ENCODE measurements at regions not wholly inside any gene's neighbourhood (a gene's known extent, or its start where the extent isn't known, plus 50 kb on each side); places are given as distances from the start of the nearest gene placed in this dataset.

GRCh38 chrX:18099745-18100144, 120.9 kb downstream of the BEND2 start:
- Histone ChIP-seq H3K79me2 (replicated peaks; ENCODE audit: insufficient read depth, low read length) (no peaks in the 10 kb centered on the region), H3K36me3 (ENCODE audit: insufficient read depth, low read length) (no peaks in the 10 kb centered on the region), H4K20me1 (ENCODE audit: insufficient read depth) (no peaks in the 10 kb centered on the region), H3K4me2 (ENCODE audit: low read length) (no peak overlapping the region), H3K27ac (ENCODE audit: low read length) (no peak overlapping the region), H3K4me3 (ENCODE audit: low read length) (no peak overlapping the region), H3K9ac (ENCODE audit: low read length) (no peak overlapping the region), H3K27me3 (ENCODE audit: insufficient read depth, low read depth, low read length) (no peaks in the 10 kb centered on the region), H3F3A (ENCODE audit: insufficient read depth, low read length, poor library complexity, severe bottlenecking) (no peaks in the 10 kb centered on the region), H3K9me2 (ENCODE audit: insufficient read depth, low read length) (no peaks in the 10 kb centered on the region), H2AFZ (ENCODE audit: low read depth, low read length) (no peak overlapping the region), H3K9me3 (ENCODE audit: low read length) (no peaks in the 10 kb centered on the region)
- TF ChIP-seq TAF1 (IDR thresholded peaks at IDR 0.05; ENCODE audit: low read depth): no peak
- no peak for TF ChIP-seq MXI1 (conservative IDR thresholded peaks at IDR 0.05; ENCODE audit: poor library complexity, severe bottlenecking)
- TF ChIP-seq SMC3 (conservative IDR thresholded peaks at IDR 0.05; ENCODE audit: poor library complexity): no peak
- TF ChIP-seq CTCF (IDR thresholded peaks at IDR 0.05; ENCODE audit: poor library complexity, severe bottlenecking): no peak
- no peak for TF ChIP-seq POLR2AphosphoS5 (IDR thresholded peaks at IDR 0.05)
- TF ChIP-seq RAD21 (conservative IDR thresholded peaks at IDR 0.05): no peak
- no peak for TF ChIP-seq EP300 (conservative IDR thresholded peaks at IDR 0.05; ENCODE audit: poor library complexity, severe bottlenecking)
- no peak for TF ChIP-seq REST (IDR thresholded peaks at IDR 0.05; ENCODE audit: borderline replicate concordance)
- TF ChIP-seq EZH2 (IDR thresholded peaks at IDR 0.05; ENCODE audit: borderline replicate concordance, insufficient read depth, low read length, poor library complexity, severe bottlenecking): no peak

GRCh38 chrX:18098763-18099162, 121.9 kb downstream of the BEND2 start:
- Histone ChIP-seq H3K9ac (ENCODE audit: low read length) (no peak overlapping the region), H3K9me2 (ENCODE audit: insufficient read depth, low read length) (no peaks in the 10 kb centered on the region), H3K36me3 (ENCODE audit: insufficient read depth, low read length) (no peaks in the 10 kb centered on the region), H3K4me3 (ENCODE audit: low read length) (no peak overlapping the region), H3K79me2 (replicated peaks; ENCODE audit: insufficient read depth, low read length) (no peaks in the 10 kb centered on the region), H3K9me3 (ENCODE audit: low read length) (no peaks in the 10 kb centered on the region), H3K4me2 (ENCODE audit: low read length) (no peak overlapping the region), H3K27me3 (ENCODE audit: insufficient read depth, low read depth, low read length) (no peaks in the 10 kb centered on the region), H2AFZ (ENCODE audit: low read depth, low read length) (no peak overlapping the region), H3K27ac (ENCODE audit: low read length) (no peak overlapping the region), H4K20me1 (ENCODE audit: insufficient read depth) (no peaks in the 10 kb centered on the region), H3F3A (ENCODE audit: insufficient read depth, low read length, poor library complexity, severe bottlenecking) (no peaks in the 10 kb centered on the region)
- TF ChIP-seq POLR2AphosphoS5 (IDR thresholded peaks at IDR 0.05) (no peak), EZH2 (IDR thresholded peaks at IDR 0.05; ENCODE audit: borderline replicate concordance, insufficient read depth, low read length, poor library complexity, severe bottlenecking) (no peak), TAF1 (IDR thresholded peaks at IDR 0.05; ENCODE audit: low read depth) (no peak), RAD21 (conservative IDR thresholded peaks at IDR 0.05) (no peak), EP300 (conservative IDR thresholded peaks at IDR 0.05; ENCODE audit: poor library complexity, severe bottlenecking) (no peak), MXI1 (conservative IDR thresholded peaks at IDR 0.05; ENCODE audit: poor library complexity, severe bottlenecking) (no peak), CTCF (IDR thresholded peaks at IDR 0.05; ENCODE audit: poor library complexity, severe bottlenecking) (no peak), SMC3 (conservative IDR thresholded peaks at IDR 0.05; ENCODE audit: poor library complexity) (no peak), REST (IDR thresholded peaks at IDR 0.05; ENCODE audit: borderline replicate concordance) (no peak)
